ENCODE measurements at regions not wholly inside any gene's neighbourhood (a gene's known extent, or its start where the extent isn't known, plus 50 kb on each side); places are given as distances from the start of the nearest gene placed in this dataset.

DNA sequence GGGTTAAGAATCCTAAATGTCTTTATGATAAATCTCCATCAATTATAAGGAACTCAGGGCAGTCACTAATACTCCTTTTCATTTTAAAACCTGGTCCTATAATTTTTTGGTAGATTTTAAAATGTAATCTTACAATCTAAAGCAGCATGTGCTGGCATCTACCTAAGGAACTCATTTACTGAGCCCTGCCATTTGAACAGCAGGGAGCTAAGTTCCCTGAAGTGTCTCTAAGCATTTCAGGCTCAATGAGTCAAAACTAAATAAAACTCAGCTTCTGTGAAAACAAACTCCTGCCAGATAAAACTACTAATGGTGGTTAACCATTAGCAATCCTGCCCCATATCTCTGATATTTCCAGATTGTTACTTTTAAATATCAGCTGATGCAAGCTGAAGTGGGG is 1371.8 kb upstream of the PRMT6 start:
- TF ChIP-seq TAF1 (IDR thresholded peaks at IDR 0.05; ENCODE audit: borderline replicate concordance, insufficient read depth, low read length) = no peak

DNA sequence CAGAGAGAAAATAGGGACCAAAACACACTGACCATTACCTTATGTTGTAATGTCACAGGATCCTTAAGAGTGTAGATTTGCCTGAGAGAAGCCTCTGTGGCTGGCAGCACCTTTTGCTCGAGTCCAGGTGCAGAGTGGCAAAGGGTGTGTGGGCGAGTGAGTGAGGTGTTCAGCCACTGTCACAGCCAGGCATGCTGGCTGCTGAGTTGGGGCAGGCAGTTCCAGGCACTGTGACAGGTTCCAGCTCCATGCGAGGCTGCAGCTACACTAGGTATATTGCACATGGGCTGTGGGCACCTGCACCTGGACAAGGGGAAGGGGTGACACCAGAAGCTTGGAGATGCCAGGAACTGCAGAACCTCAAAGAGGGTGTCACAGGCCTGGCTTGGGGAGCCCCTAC is 1370.4 kb upstream of the PRMT6 start:
- TF ChIP-seq FOXP2 (optimal IDR thresholded peaks at IDR 0.05; ENCODE audit: borderline replicate concordance, extremely low read depth, extremely low read length, insufficient read depth) (no peak), SIN3A (IDR thresholded peaks at IDR 0.05; ENCODE audit: borderline replicate concordance, insufficient read depth, low read length) (no peak), TAF1 (IDR thresholded peaks at IDR 0.05; ENCODE audit: borderline replicate concordance, insufficient read depth, low read length) (no peak), POLR2AphosphoS5 (IDR thresholded peaks at IDR 0.05; ENCODE audit: low read depth, low read length) (no peak)
- TF ChIP-seq, protein P1, sequence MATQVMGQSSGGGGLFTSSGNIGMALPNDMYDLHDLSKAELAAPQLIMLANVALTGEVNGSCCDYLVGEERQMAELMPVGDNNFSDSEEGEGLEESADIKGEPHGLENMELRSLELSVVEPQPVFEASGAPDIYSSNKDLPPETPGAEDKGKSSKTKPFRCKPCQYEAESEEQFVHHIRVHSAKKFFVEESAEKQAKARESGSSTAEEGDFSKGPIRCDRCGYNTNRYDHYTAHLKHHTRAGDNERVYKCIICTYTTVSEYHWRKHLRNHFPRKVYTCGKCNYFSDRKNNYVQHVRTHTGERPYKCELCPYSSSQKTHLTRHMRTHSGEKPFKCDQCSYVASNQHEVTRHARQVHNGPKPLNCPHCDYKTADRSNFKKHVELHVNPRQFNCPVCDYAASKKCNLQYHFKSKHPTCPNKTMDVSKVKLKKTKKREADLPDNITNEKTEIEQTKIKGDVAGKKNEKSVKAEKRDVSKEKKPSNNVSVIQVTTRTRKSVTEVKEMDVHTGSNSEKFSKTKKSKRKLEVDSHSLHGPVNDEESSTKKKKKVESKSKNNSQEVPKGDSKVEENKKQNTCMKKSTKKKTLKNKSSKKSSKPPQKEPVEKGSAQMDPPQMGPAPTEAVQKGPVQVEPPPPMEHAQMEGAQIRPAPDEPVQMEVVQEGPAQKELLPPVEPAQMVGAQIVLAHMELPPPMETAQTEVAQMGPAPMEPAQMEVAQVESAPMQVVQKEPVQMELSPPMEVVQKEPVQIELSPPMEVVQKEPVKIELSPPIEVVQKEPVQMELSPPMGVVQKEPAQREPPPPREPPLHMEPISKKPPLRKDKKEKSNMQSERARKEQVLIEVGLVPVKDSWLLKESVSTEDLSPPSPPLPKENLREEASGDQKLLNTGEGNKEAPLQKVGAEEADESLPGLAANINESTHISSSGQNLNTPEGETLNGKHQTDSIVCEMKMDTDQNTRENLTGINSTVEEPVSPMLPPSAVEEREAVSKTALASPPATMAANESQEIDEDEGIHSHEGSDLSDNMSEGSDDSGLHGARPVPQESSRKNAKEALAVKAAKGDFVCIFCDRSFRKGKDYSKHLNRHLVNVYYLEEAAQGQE (IDR thresholded peaks at IDR 0.05; ENCODE audit: insufficient read depth in 1 of 2, low read depth in 2 of 2, low read length in 2 of 2) = no peak

DNA sequence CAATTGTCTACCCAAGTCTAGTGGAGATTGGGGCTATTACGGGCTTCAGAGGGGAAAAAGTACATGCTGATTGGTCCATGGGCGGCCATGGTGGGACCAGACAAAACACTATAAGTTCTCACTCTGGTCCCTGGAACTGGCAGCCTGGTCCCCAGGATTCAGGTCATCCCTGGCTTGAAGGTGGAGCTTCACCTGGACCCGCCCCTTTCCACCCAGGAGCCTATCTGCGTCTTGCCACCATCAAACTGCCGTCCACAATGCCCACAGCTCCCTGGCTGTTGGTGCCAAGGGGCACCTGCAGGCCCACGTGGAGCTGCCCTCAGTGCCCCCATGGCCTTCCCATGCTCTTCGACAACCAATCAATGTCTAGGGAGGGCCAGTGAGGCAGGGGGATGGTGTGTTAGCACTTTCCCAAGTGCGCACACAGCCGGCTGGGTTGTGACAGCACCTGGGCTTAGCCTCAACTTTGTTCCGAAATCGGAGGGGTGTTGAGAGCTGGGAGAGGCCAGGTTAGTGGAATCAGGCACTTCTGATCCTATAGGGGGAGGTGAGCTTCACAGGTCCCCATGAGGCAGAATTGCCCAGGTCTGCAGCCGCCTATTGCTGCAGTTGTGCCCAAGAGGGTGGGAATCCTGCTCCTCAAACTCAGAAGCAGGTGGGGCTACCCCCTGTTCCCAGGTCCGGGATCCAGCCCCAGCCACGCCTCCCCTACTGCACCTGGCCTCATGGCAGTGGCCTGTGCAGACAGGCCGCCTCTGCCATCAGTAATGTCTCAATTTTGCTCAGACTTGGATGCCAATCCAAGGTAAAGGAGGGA is 1369.4 kb upstream of the PRMT6 start:
- no peak for TF ChIP-seq POLR2AphosphoS5 (IDR thresholded peaks at IDR 0.05; ENCODE audit: low read depth, low read length)
- no peak for TF ChIP-seq TAF1 (IDR thresholded peaks at IDR 0.05; ENCODE audit: borderline replicate concordance, insufficient read depth, low read length)
- TF ChIP-seq, protein P1 (IDR thresholded peaks at IDR 0.05; ENCODE audit: insufficient read depth in 1 of 2, low read depth in 2 of 2, low read length in 2 of 2) = no peak

DNA sequence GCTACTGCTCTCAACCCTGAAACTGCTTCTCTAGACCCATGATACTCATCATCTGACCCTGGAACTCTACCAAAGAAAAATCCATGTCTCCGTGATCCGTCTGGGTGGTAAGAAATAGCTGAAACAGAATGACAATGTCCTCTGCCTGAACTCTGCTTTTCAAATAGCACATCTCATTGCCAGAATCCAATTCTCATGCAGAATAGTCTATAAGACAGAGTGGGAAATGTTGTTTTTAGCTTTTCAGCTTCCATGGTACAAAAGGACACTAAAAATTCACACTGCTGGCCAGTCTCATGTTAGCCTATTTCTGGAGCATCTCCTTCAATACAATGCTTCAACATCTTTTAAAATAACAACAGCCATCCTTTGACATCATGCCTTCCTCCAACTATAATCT is 1355.8 kb upstream of the PRMT6 start:
- TF ChIP-seq SIN3A (IDR thresholded peaks at IDR 0.05; ENCODE audit: borderline replicate concordance, insufficient read depth, low read length) (no peak), POLR2AphosphoS5 (IDR thresholded peaks at IDR 0.05; ENCODE audit: low read depth, low read length) (no peak), TAF1 (IDR thresholded peaks at IDR 0.05; ENCODE audit: borderline replicate concordance, insufficient read depth, low read length) (no peak), FOXP2 (optimal IDR thresholded peaks at IDR 0.05; ENCODE audit: borderline replicate concordance, extremely low read depth, extremely low read length, insufficient read depth) (no peak)
- TF ChIP-seq, protein P1 (IDR thresholded peaks at IDR 0.05; ENCODE audit: insufficient read depth in 1 of 2, low read depth in 2 of 2, low read length in 2 of 2) = no peak

DNA sequence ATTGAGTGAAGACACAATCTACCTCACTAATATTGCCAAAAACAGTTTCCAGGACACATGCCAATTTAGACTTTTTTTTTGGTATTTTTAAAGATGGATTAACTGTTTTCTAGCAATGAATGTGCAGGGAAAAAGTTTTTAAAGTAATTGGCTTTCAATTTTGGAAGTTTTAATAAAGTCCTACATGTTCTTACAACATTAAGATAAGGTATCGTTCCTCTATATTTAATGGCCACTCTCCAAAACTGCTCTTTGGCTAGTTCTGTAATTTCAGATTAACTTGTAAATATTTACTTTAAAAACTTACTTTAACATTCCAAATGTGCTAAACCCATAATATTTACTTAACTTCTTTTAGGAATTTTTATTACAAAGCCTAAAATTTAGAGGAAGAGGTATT is 1332.2 kb upstream of the PRMT6 start:
- TF ChIP-seq SIN3A (IDR thresholded peaks at IDR 0.05; ENCODE audit: borderline replicate concordance, insufficient read depth, low read length) (no peak), TAF1 (IDR thresholded peaks at IDR 0.05; ENCODE audit: borderline replicate concordance, insufficient read depth, low read length) (no peak), POLR2AphosphoS5 (IDR thresholded peaks at IDR 0.05; ENCODE audit: low read depth, low read length) (no peak), FOXP2 (optimal IDR thresholded peaks at IDR 0.05; ENCODE audit: borderline replicate concordance, extremely low read depth, extremely low read length, insufficient read depth) (no peak)
- TF ChIP-seq, protein P1 (IDR thresholded peaks at IDR 0.05; ENCODE audit: insufficient read depth in 1 of 2, low read depth in 2 of 2, low read length in 2 of 2) = no peak
